ENCODE measurements at regions not wholly inside any gene's neighbourhood (a gene's known extent, or its start where the extent isn't known, plus 50 kb on each side); places are given as distances from the start of the nearest gene placed in this dataset.

GRCh38 chr11:90947930-90948329, 725.1 kb upstream of the CHORDC1 start:
- Histone ChIP-seq H3K36me3 (no peaks in the 10 kb centered on the region), H3K4me1 (no peaks in the 10 kb centered on the region), H3K27me3 (no peaks in the 10 kb centered on the region), H3K27ac (no peak overlapping the region), H3K9me3 (no peaks in the 10 kb centered on the region), H3K4me3 (no peak overlapping the region)
- DNase-seq (ENCODE audit: low spot score) = no peak
- TF ChIP-seq CTCF (IDR thresholded peaks at IDR 0.05) = peak in 1 of 2 donors; percentile 17

GRCh38 chr11:90930252-90930651, 707.4 kb upstream of the CHORDC1 start:
- Histone ChIP-seq H3K27ac (no peak overlapping the region), H3K4me3 (no peak overlapping the region), H3K27me3 (no peaks in the 10 kb centered on the region), H3K4me1 (no peaks in the 10 kb centered on the region), H3K36me3 (no peaks in the 10 kb centered on the region), H3K9me3 (no peaks in the 10 kb centered on the region)
- TF ChIP-seq CTCF (IDR thresholded peaks at IDR 0.05) = no peak
- no peak for DNase-seq (ENCODE audit: low spot score)

- TF ChIP-seq CTCF (IDR thresholded peaks at IDR 0.05) = no peak
- Histone ChIP-seq H3K36me3 (no peaks in the 10 kb centered on the region), H3K4me1 (no peaks in the 10 kb centered on the region), H3K4me3 (no peak overlapping the region), H3K27ac (no peak overlapping the region), H3K27me3 (no peaks in the 10 kb centered on the region), H3K9me3 (no peaks in the 10 kb centered on the region)
- DNase-seq (ENCODE audit: low spot score) = no peak
Measured at GRCh38 chr11:90919332-90919731, 696.5 kb upstream of the CHORDC1 start.

GRCh38 chr11:90916706-90917105, 693.9 kb upstream of the CHORDC1 start:
- no peak overlapping the region for H3K27ac ChIP-seq
- H3K4me3 ChIP-seq = no peak overlapping the region
- DNase-seq (ENCODE audit: low spot score) = no peak
- H3K9me3 ChIP-seq = no peaks in the 10 kb centered on the region
- no peak for TF ChIP-seq CTCF (IDR thresholded peaks at IDR 0.05)
- H3K27me3 ChIP-seq = no peaks in the 10 kb centered on the region
- H3K36me3 ChIP-seq = no peaks in the 10 kb centered on the region
- no peaks in the 10 kb centered on the region for H3K4me1 ChIP-seq

- H3K36me3 ChIP-seq = no peaks in the 10 kb centered on the region
- DNase-seq (ENCODE audit: low spot score) = no peak
- no peaks in the 10 kb centered on the region for H3K4me1 ChIP-seq
- TF ChIP-seq CTCF (IDR thresholded peaks at IDR 0.05) = no peak
- no peak overlapping the region for H3K4me3 ChIP-seq
- no peaks in the 10 kb centered on the region for H3K9me3 ChIP-seq
- H3K27ac ChIP-seq = no peak overlapping the region
- no peaks in the 10 kb centered on the region for H3K27me3 ChIP-seq
Measured at GRCh38 chr11:90913131-90913668, 690.4 kb upstream of the CHORDC1 start.

- TF ChIP-seq CTCF (IDR thresholded peaks at IDR 0.05) = no peak
- Histone ChIP-seq H3K9me3 (no peaks in the 10 kb centered on the region), H3K36me3 (no peaks in the 10 kb centered on the region), H3K4me1 (no peaks in the 10 kb centered on the region), H3K4me3 (no peak overlapping the region), H3K27ac (no peak overlapping the region), H3K27me3 (no peaks in the 10 kb centered on the region)
- DNase-seq (ENCODE audit: low spot score) = no peak
Measured at GRCh38 chr11:90912631-90913030, 689.8 kb upstream of the CHORDC1 start.

All from right atrium auricular region (tissue), 2 donors.